Gastroesophageal sphincter (tissue), 4 donors: ENCODE measurements at regions not wholly inside any gene's neighbourhood (a gene's known extent, or its start where the extent isn't known, plus 50 kb on each side); places are given as distances from the start of the nearest gene placed in this dataset.
A peak's percentile ranks its signal among the peaks of the same experiment; 100 is the strongest.

Source experiments
- ATAC-seq: fragments of 150-250 bp; one replicate; pipeline ENCODE4 v1.9.1; 2016; ENCODE audit warnings: mild to moderate bottlenecking, moderate library complexity
- H3K27ac ChIP-seq, 4 donors: fragments of 200-600 bp; sonication (generic) in 3 of 4; 1 replicate in 3 of 4; 2 replicates in 1 of 4; pipeline ENCODE4 v1.5.1; 2016 to 2019
- H3K27me3 ChIP-seq: fragments of 200-600 bp; sonication (generic); one replicate; pipeline ENCODE4 v1.5.1; 2019
- H3K36me3 ChIP-seq, 2 donors: fragments of 200-600 bp; sonication (generic); one replicate each; pipeline ENCODE4 v1.5.1; 2019; ENCODE audit warnings: control low read depth in 1 of 2
- H3K4me1 ChIP-seq, 3 donors: fragments of 200-600 bp; sonication (generic); 1 replicate in 2 of 3; 2 replicates in 1 of 3; pipeline ENCODE4 v1.5.1; 2016 to 2019; ENCODE audit warnings: control low read depth in 2 of 3
- H3K4me3 ChIP-seq, 2 donors: fragments of 200-600 bp; sonication (generic); one replicate each; pipeline ENCODE4 v1.5.1; 2019; ENCODE audit warnings: mild to moderate bottlenecking in 1 of 2, moderate library complexity in 1 of 2
- H3K9me3 ChIP-seq, 3 donors: fragments of 200-600 bp; sonication (generic); one replicate each; pipeline ENCODE4 v1.5.1; 2017 to 2019; ENCODE audit warnings: control low read depth in 2 of 3
- EP300 ChIP-seq: sonication (generic); formaldehyde crosslinking; IDR thresholded peaks from one replicate; pipeline ENCODE4 v1.6.1; 2017; ENCODE audit warnings: antibody characterized with exemption, mild to moderate bottlenecking
- POLR2A ChIP-seq, 2 donors: fragments of 450-650 bp; IDR thresholded peaks; one replicate each; pipeline ENCODE4 v1.6.1; 2017; ENCODE audit warnings: antibody characterized with exemption in 2 of 2, mild to moderate bottlenecking in 2 of 2, moderate library complexity in 1 of 2
- POLR2AphosphoS5 ChIP-seq: sonication (generic); formaldehyde crosslinking; IDR thresholded peaks from one replicate; pipeline ENCODE4 v1.6.1; 2017; ENCODE audit warnings: antibody characterized with exemption
- WGBS, 2 donors: methylation state at CpG; one replicate each; pipeline ENCODE4 v1.1.5; 2018; ENCODE audit warnings: low coverage in 1 of 2; 5-methylcytosine and 5-hydroxymethylcytosine counted together
- TF ChIP-seq, protein P1 (sequence below), 4 experiments: fragments of 200-600 bp in 2 of 4; fragments of 450-650 bp in 2 of 4; sonication (generic) in 1 of 4; IDR thresholded peaks; one replicate each; pipeline ENCODE4 v1.5.1; 2017 to 2019; ENCODE audit warnings: antibody characterized with exemption in 4 of 4, mild to moderate bottlenecking in 2 of 4, moderate library complexity in 2 of 4

DNA sequence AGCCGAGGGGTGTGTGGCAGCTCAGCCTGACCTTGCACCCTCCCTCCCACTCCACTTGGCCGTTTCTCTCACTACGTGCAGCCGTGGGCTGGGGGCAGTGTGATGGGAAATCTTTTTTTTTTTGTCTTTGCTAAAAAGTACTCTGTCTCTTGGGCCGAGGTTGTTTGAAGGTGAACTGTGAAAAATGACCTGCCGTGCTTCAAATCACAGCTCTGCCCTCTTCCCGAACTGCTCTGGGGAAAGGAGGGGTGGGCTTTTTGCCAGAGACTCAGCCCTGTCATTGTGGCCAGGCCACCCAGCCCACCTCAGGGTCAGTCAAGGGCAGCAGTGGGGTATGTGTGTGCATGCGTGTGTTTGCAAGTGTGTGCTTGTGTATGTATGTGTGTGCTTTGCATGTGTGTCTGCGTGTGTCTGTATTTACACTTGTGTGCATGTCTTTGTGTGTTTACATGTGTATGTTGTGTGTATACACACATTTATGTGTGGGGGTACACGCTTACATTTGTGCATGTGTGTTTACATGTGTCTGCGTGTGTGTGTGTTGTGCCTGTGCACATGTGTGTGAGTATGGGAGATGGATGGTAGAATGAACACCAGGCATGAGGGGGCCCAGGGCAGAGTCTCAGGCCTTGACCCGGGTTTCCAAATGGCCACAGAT, 61.3 kb upstream of the HAAO start:
- peaks cover 0 to 51% (median 20%) of the 10 kb centered on the region in 3 donors for H3K4me1 ChIP-seq
- TF ChIP-seq POLR2A (IDR thresholded peaks at IDR 0.05) (no peak), POLR2AphosphoS5 (no peak), EP300 (no peak)
- TF ChIP-seq, protein P1, sequence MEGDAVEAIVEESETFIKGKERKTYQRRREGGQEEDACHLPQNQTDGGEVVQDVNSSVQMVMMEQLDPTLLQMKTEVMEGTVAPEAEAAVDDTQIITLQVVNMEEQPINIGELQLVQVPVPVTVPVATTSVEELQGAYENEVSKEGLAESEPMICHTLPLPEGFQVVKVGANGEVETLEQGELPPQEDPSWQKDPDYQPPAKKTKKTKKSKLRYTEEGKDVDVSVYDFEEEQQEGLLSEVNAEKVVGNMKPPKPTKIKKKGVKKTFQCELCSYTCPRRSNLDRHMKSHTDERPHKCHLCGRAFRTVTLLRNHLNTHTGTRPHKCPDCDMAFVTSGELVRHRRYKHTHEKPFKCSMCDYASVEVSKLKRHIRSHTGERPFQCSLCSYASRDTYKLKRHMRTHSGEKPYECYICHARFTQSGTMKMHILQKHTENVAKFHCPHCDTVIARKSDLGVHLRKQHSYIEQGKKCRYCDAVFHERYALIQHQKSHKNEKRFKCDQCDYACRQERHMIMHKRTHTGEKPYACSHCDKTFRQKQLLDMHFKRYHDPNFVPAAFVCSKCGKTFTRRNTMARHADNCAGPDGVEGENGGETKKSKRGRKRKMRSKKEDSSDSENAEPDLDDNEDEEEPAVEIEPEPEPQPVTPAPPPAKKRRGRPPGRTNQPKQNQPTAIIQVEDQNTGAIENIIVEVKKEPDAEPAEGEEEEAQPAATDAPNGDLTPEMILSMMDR (IDR thresholded peaks at IDR 0.05): no peak
- peaks cover 0 to 5% (median 0%) of the 10 kb centered on the region in 3 donors for H3K9me3 ChIP-seq
- H3K4me3 ChIP-seq: no peak overlapping the region
- H3K36me3 ChIP-seq: no peaks in the 10 kb centered on the region
- H3K27me3 ChIP-seq: no peaks in the 10 kb centered on the region
- 44 to 49% methylated on average over 7 to 11 of the region's 12 CpGs for WGBS, 2 donors
- ATAC-seq: no peak
- H3K27ac ChIP-seq: peak overlapping the region in 3 of 4 donors; percentile 81 to 84 (median 83)

DNA sequence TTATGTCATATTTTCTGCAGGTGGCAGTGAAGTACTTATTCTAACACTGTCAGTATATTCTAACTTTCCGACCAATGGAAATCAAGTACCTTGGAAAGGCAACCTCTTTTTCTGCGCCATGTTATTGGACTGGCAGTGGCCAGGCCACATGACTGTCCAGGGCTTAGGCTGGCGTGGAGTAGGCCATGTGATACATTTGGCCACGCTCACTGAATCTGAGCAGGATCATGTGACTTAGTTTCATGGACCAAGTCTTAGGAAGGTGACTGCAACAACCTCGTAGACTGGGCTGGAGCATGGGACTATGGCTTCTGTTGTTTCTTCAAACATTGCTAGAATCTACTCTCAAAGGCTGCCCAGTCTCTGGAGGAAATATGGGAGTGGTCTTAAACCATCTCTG, 60.4 kb upstream of the HAAO start:
- 100% methylated on average over 2 of the region's 5 CpGs; no CpG with 5 or more reads in 1 of the 2 donors for WGBS, 2 donors
- H3K27ac ChIP-seq: peak overlapping the region in 3 of 4 donors; percentile 81 to 84 (median 83)
- no peak overlapping the region for H3K4me3 ChIP-seq
- TF ChIP-seq POLR2A (IDR thresholded peaks at IDR 0.05) (no peak), EP300 (no peak), POLR2AphosphoS5 (no peak)
- TF ChIP-seq, protein P1 (IDR thresholded peaks at IDR 0.05): no peak
- H3K9me3 ChIP-seq: no peaks in the 10 kb centered on the region
- ATAC-seq: no peak
- H3K27me3 ChIP-seq: no peaks in the 10 kb centered on the region
- peaks cover 0 to 60% (median 20%) of the 10 kb centered on the region in 3 donors for H3K4me1 ChIP-seq
- no peaks in the 10 kb centered on the region for H3K36me3 ChIP-seq

DNA sequence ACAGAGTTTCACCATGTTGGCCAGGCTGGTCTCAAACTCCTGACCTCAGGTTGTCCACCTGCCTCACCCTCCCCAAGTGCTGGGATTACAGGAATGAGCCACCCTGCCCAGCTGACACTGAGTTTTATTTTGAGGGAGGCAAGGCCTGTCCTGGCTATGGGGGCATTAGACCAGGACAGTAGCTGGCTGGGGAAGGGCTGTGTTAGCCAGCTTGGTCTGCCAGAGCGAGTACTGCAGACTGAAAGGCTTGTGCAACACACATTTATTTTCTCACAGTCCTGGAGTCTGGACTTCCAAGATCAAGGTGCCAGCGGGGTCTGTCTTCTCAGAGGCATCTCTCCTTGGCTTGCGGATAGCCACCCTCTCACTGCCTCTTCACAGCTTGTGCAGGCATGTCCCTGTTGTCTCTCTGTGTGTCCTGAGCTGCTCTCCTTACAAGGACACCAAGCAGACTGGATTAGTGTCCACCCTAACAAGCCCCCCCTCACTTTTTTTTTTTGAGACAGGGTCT, 59.4 kb upstream of the HAAO start:
- peaks cover 0 to 70% (median 20%) of the 10 kb centered on the region in 3 donors for H3K4me1 ChIP-seq
- no peaks in the 10 kb centered on the region for H3K36me3 ChIP-seq
- no peak for TF ChIP-seq EP300
- no peak for TF ChIP-seq POLR2A (IDR thresholded peaks at IDR 0.05)
- no peak for TF ChIP-seq POLR2AphosphoS5
- TF ChIP-seq, protein P1 (IDR thresholded peaks at IDR 0.05): no peak
- no peak overlapping the region for H3K4me3 ChIP-seq
- H3K27me3 ChIP-seq: no peaks in the 10 kb centered on the region
- H3K27ac ChIP-seq: no peak overlapping the region
- no peak for ATAC-seq
- WGBS, 2 donors: 94% methylated on average over 3 of the region's 3 CpGs; no CpG with 5 or more reads in 1 of the 2 donors
- no peaks in the 10 kb centered on the region for H3K9me3 ChIP-seq

DNA sequence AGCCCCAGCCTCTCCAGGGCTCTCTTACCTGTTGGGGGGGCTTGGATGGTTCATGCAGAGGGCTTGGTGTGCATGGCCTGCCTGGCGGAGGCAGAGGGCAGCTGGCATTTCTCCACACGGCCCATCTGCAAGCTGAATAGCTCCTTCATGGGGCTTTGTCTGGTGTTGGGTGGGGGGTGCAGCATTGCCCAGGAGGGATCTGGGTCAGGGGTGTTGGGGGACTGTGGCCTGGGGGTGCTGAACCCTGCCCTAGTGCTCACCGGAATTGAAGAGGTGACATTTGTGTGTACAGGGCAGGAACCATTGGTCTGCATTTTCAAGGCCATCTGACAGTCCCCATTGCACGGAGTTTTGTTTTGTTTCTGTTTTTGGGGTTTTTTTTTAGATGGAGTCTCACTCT, 58.8 kb upstream of the HAAO start:
- no peak for ATAC-seq
- H3K4me1 ChIP-seq: peaks cover 0 to 76% (median 20%) of the 10 kb centered on the region in 3 donors
- WGBS, 2 donors: 50% methylated on average over 2 of the region's 4 CpGs; no CpG with 5 or more reads in 1 of the 2 donors
- TF ChIP-seq POLR2A (IDR thresholded peaks at IDR 0.05): no peak
- no peak for TF ChIP-seq EP300
- TF ChIP-seq POLR2AphosphoS5: no peak
- TF ChIP-seq, protein P1 (IDR thresholded peaks at IDR 0.05): no peak
- H3K4me3 ChIP-seq: no peak overlapping the region
- H3K9me3 ChIP-seq: no peaks in the 10 kb centered on the region
- H3K36me3 ChIP-seq: no peaks in the 10 kb centered on the region
- no peak overlapping the region for H3K27ac ChIP-seq
- H3K27me3 ChIP-seq: no peaks in the 10 kb centered on the region
